SK-N-SH (cell line): ENCODE measurements at regions not wholly inside any gene's neighbourhood (a gene's known extent, or its start where the extent isn't known, plus 50 kb on each side); places are given as distances from the start of the nearest gene placed in this dataset.
A peak's percentile ranks its signal among the peaks of the same experiment; 100 is the strongest.

ENCODE experiments used
- CTCF ChIA-PET: fragments of 300-600, 350-600 bp; formaldehyde crosslinking; extraction: SDS; loops from one replicate; lab custom pipeline; 2021; lab: Yijun Ruan, JAX
- POLR2A ChIA-PET: fragments of 350-600 bp; sonication (Branson Sonifier 250); formaldehyde crosslinking; extraction: SDS; loops from one replicate; lab custom pipeline; 2020; ENCODE audit warnings: antibody characterized with exemption, inconsistent platforms; lab: Yijun Ruan, JAX
- DNase-seq: peaks from one replicate; pipeline ENCODE4 v3.0.0; 2012
- H2AFZ ChIP-seq: fragments of 200-600 bp; sonication (generic); 2 replicates; pipeline ENCODE4 v1.8.1; 2016; ENCODE audit warnings: antibody characterized with exemption, mild to moderate bottlenecking, low read depth
- H3F3A ChIP-seq: fragments of 200-600 bp; sonication (generic); replicated peaks from 2 replicates; pipeline ENCODE3; 2016; ENCODE audit warnings: antibody characterized with exemption, mild to moderate bottlenecking; ENCODE audit not compliant: insufficient read depth
- H3K27ac ChIP-seq, 2 experiments: fragments of 200-500 bp in 1 of 2; fragments of 200-600 bp in 1 of 2; sonication (Bioruptor generic) in 1 of 2; sonication (generic), shearing (Covaris generic) in 1 of 2; 2 replicates each; pipeline versions ENCODE4 v1.5.1 to v1.6.1; 2014 to 2016; ENCODE audit warnings: low read depth in 2 of 2, inconsistent platforms in 1 of 2, low read length in 1 of 2, mild to moderate bottlenecking in 1 of 2, mixed read lengths in 1 of 2
- H3K27me3 ChIP-seq: fragments of 200-600 bp; sonication (generic), shearing (Covaris generic); 2 replicates; pipeline ENCODE4 v1.6.1; 2016; ENCODE audit warnings: mixed run types; ENCODE audit not compliant: insufficient read depth
- H3K36me3 ChIP-seq, 2 experiments: fragments of 200-500 bp in 1 of 2; fragments of 200-600 bp in 1 of 2; sonication (Bioruptor generic) in 1 of 2; sonication (generic) in 1 of 2; replicated peaks in 1 of 2; 2 replicates each; pipeline versions ENCODE3 to v1.5.1; 2014 to 2016; ENCODE audit warnings: low read length in 1 of 2, mild to moderate bottlenecking in 1 of 2; ENCODE audit not compliant: insufficient read depth in 2 of 2, control insufficient read depth in 1 of 2
- H3K4me1 ChIP-seq, 2 experiments: fragments of 200-500 bp in 1 of 2; fragments of 200-600 bp in 1 of 2; sonication (Bioruptor generic) in 1 of 2; sonication (generic), shearing (Covaris generic) in 1 of 2; 2 replicates each; pipeline versions ENCODE4 v1.5.1 to v1.6.1; 2014 to 2016; ENCODE audit warnings: low read depth in 1 of 2, low read length in 1 of 2, mixed run types in 1 of 2; ENCODE audit not compliant: insufficient read depth in 2 of 2, control insufficient read depth in 1 of 2
- H3K4me2 ChIP-seq: fragments of 200-600 bp; sonication (generic), shearing (Covaris generic); 2 replicates; pipeline ENCODE4 v1.6.1; 2017; ENCODE audit warnings: mixed run types
- H3K4me3 ChIP-seq, 2 experiments: fragments of 200-500 bp in 1 of 2; fragments of 200-600 bp in 1 of 2; sonication (Bioruptor generic) in 1 of 2; sonication (generic), shearing (Covaris generic) in 1 of 2; 2 replicates each; pipeline versions ENCODE4 v1.5.1 to v1.8.1; 2014 to 2016; ENCODE audit warnings: low read depth in 2 of 2, inconsistent platforms in 1 of 2, low read length in 1 of 2, mild to moderate bottlenecking in 1 of 2, mixed read lengths in 1 of 2, moderate library complexity in 1 of 2
- H3K79me2 ChIP-seq: fragments of 200-600 bp; sonication (generic); 2 replicates; pipeline ENCODE4 v1.8.1; 2017; ENCODE audit warnings: mild to moderate bottlenecking; ENCODE audit not compliant: insufficient read depth
- H3K9ac ChIP-seq: fragments of 200-600 bp; sonication (generic); 2 replicates; pipeline ENCODE4 v1.6.1; 2017; ENCODE audit warnings: mixed run types
- H3K9me2 ChIP-seq: fragments of 200-600 bp; sonication (generic); 2 replicates; pipeline ENCODE4 v1.6.1; 2017; ENCODE audit warnings: mixed run types
- H3K9me3 ChIP-seq: fragments of 200-600 bp; sonication (generic); 2 replicates; pipeline ENCODE4 v1.6.1; 2017; ENCODE audit warnings: mixed run types, mild to moderate bottlenecking, moderate library complexity
- H4K20me1 ChIP-seq: fragments of 200-600 bp; sonication (generic); 2 replicates; pipeline ENCODE4 v1.6.1; 2017; ENCODE audit warnings: mild to moderate bottlenecking, mixed run types; ENCODE audit not compliant: insufficient read depth
- CHD2 ChIP-seq: fragments of 150-350 bp; IDR thresholded peaks from 2 replicates; pipeline ENCODE4 v1.6.1; 2018; ENCODE audit warnings: low read length; ENCODE audit not compliant: partially characterized antibody
- ELF1 ChIP-seq: IDR thresholded peaks from 2 replicates; pipeline ENCODE4 v1.4.0; 2012
- EP300 ChIP-seq, 2 experiments: IDR thresholded peaks; 2 replicates each; pipeline versions ENCODE4 v1.4.0 to v1.6.1; 2012; ENCODE audit warnings: borderline replicate concordance in 1 of 2, low read depth in 1 of 2, low read length in 1 of 2
- FOXJ3 ChIP-seq: sonication (generic); formaldehyde crosslinking; IDR thresholded peaks from 2 replicates; pipeline ENCODE4 v1.5.1; 2020; ENCODE audit warnings: mild to moderate bottlenecking, missing genetic modification reagents
- FOXM1 ChIP-seq: IDR thresholded peaks from 2 replicates; pipeline ENCODE4 v1.4.0; 2012; ENCODE audit warnings: low read depth, mild to moderate bottlenecking
- GABPA ChIP-seq: IDR thresholded peaks from 2 replicates; pipeline ENCODE4 v1.4.0; 2012; ENCODE audit warnings: low read depth, mild to moderate bottlenecking
- JUND ChIP-seq: IDR thresholded peaks from 2 replicates; pipeline ENCODE4 v1.4.0; 2012
- RAD21 ChIP-seq: IDR thresholded peaks from 2 replicates; pipeline ENCODE4 v1.6.1; 2012; ENCODE audit warnings: mild to moderate bottlenecking, low read length
- RCOR1 ChIP-seq: fragments of 150-350 bp; IDR thresholded peaks from 2 replicates; pipeline ENCODE4 v1.6.1; 2017; ENCODE audit warnings: antibody characterized with exemption, low read length
- RFX5 ChIP-seq: IDR thresholded peaks from 2 replicates; pipeline ENCODE4 v1.6.1; 2012; ENCODE audit warnings: mild to moderate bottlenecking, improper control_type of control experiment, low read length
- RXRA ChIP-seq: IDR thresholded peaks from 2 replicates; pipeline ENCODE4 v1.4.0; 2012; ENCODE audit warnings: low read depth, mild to moderate bottlenecking, borderline replicate concordance
- SMC3 ChIP-seq: IDR thresholded peaks from 2 replicates; pipeline ENCODE4 v1.6.1; 2012; ENCODE audit warnings: low read depth, low read length, improper control_type of control experiment
- TCF12 ChIP-seq: IDR thresholded peaks from 2 replicates; pipeline ENCODE4 v1.4.0; 2012
- YY1 ChIP-seq: IDR thresholded peaks from 2 replicates; pipeline ENCODE4 v1.4.0; 2012; ENCODE audit warnings: low read depth, mild to moderate bottlenecking
- TF ChIP-seq, protein P1 (sequence below): IDR thresholded peaks from 2 replicates; pipeline ENCODE4 v1.6.1; 2012; ENCODE audit warnings: mild to moderate bottlenecking, low read depth, low read length, moderate library complexity
- TF ChIP-seq, protein P2 (sequence below): fragments of 150-350 bp; IDR thresholded peaks from 2 replicates; pipeline ENCODE4 v1.6.1; 2017; ENCODE audit warnings: antibody characterized with exemption, low read length, low read depth, borderline replicate concordance
- TF ChIP-seq, protein P3 (sequence below): IDR thresholded peaks from 2 replicates; pipeline ENCODE4 v1.4.0; 2012; ENCODE audit warnings: low read depth, borderline replicate concordance

DNA sequence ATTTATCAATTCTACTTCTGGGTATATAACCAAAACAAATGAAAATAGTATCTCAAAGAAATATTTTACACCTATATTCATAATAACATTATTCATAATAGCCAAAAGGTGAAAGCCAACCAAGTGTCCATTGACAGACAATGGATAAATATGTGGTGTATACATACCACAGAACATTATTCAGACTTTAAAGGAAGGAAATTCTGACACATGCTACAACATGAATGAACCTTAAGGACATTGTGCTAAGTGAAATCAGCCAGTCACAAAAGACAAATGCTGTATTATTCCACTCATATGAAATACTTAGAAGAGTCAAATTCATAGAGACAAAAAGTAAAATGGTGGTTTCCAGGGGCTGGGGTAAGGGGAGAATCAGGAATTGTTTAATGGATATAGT lies 370.5 kb upstream of the CHAC2 start (continued):
- no peak for TF ChIP-seq EP300 (IDR thresholded peaks at IDR 0.05; ENCODE audit: borderline replicate concordance in 1 of 2, low read depth in 1 of 2, low read length in 1 of 2)
- no peak for TF ChIP-seq ELF1
- no peak for TF ChIP-seq SMC3
- TF ChIP-seq RFX5, result no peak
- no peak for TF ChIP-seq YY1

DNA sequence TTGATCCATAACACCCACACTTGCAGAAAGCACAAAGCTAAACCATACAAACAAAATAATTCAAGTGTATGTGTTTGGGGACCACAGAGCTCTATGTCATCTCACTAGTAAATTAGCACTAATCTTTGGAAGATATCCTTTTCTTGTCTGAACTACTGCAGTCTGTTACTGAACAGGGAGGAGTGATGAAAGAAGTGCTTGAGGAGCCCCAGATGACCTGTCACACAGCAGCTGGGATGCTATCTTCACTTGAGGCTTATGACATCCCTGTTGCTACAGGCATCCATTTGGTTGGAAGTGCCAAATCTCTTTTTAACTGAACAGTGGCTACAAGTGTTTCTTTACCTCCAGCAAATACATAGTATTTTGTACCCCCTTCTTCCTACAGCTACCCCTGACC lies 386.3 kb upstream of the CHAC2 start:
- TF ChIP-seq RAD21 (no peak), CHD2 (no peak), GABPA (no peak), JUND (no peak), ELF1 (no peak), EP300 (IDR thresholded peaks at IDR 0.05; ENCODE audit: borderline replicate concordance in 1 of 2, low read depth in 1 of 2, low read length in 1 of 2) (no peak), RXRA (no peak), TCF12 (no peak), FOXM1 (no peak)
- TF ChIP-seq, protein P1, sequence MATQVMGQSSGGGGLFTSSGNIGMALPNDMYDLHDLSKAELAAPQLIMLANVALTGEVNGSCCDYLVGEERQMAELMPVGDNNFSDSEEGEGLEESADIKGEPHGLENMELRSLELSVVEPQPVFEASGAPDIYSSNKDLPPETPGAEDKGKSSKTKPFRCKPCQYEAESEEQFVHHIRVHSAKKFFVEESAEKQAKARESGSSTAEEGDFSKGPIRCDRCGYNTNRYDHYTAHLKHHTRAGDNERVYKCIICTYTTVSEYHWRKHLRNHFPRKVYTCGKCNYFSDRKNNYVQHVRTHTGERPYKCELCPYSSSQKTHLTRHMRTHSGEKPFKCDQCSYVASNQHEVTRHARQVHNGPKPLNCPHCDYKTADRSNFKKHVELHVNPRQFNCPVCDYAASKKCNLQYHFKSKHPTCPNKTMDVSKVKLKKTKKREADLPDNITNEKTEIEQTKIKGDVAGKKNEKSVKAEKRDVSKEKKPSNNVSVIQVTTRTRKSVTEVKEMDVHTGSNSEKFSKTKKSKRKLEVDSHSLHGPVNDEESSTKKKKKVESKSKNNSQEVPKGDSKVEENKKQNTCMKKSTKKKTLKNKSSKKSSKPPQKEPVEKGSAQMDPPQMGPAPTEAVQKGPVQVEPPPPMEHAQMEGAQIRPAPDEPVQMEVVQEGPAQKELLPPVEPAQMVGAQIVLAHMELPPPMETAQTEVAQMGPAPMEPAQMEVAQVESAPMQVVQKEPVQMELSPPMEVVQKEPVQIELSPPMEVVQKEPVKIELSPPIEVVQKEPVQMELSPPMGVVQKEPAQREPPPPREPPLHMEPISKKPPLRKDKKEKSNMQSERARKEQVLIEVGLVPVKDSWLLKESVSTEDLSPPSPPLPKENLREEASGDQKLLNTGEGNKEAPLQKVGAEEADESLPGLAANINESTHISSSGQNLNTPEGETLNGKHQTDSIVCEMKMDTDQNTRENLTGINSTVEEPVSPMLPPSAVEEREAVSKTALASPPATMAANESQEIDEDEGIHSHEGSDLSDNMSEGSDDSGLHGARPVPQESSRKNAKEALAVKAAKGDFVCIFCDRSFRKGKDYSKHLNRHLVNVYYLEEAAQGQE, result no peak
- Histone ChIP-seq H3K9me3 (no peaks in the 10 kb centered on the region), H3K4me3 (no peak overlapping the region), H3K27me3 (no peaks in the 10 kb centered on the region), H3K9me2 (no peaks in the 10 kb centered on the region), H3K27ac (no peak overlapping the region), H3K36me3 (no peaks in the 10 kb centered on the region), H3F3A (no peaks in the 10 kb centered on the region), H2AFZ (no peak overlapping the region), H4K20me1 (no peaks in the 10 kb centered on the region), H3K4me2 (no peak overlapping the region), H3K79me2 (no peaks in the 10 kb centered on the region), H3K4me1 (no peaks in the 10 kb centered on the region), H3K9ac (no peak overlapping the region)
- POLR2A ChIA-PET, result no interaction called here
- no peak for DNase-seq
- CTCF ChIA-PET, result no interaction called here

DNA sequence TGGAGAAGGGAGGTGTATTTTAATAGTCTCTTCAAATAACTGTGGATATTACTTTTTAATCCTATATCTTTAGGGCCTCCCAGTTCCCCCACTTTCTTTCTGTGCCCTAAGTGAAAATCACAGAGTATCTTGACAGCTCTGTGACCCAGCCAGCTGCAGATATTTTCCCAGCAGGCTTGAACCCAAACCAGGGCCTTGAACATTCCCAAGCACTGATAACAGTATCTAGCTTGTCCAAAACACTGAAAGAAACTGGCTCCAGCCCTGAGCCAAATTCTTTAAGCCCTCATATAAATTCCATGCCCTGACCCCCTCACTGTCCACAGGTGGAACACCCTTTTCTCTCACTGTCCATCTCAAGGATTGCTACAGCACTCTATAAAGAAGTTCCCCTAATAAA lies 388.1 kb upstream of the CHAC2 start:
- POLR2A ChIA-PET, result no interaction called here
- CTCF ChIA-PET, result no interaction called here

More for the DNA sequence above, 388.1 kb upstream of the CHAC2 start:
- Histone ChIP-seq H3K9me3 (no peaks in the 10 kb centered on the region), H3K27ac (no peak overlapping the region), H2AFZ (0 out of 2 replicates have a peak overlapping the region, but pooled peaks have one; percentile 41), H3K9me2 (no peaks in the 10 kb centered on the region), H3F3A (no peaks in the 10 kb centered on the region), H3K36me3 (no peaks in the 10 kb centered on the region), H3K4me2 (no peak overlapping the region), H3K9ac (no peak overlapping the region), H4K20me1 (no peaks in the 10 kb centered on the region), H3K27me3 (no peaks in the 10 kb centered on the region), H3K4me1 (no peaks in the 10 kb centered on the region), H3K79me2 (no peaks in the 10 kb centered on the region), H3K4me3 (no peak overlapping the region)
- no peak for DNase-seq
- TF ChIP-seq RCOR1, result no peak
- TF ChIP-seq, protein P2, sequence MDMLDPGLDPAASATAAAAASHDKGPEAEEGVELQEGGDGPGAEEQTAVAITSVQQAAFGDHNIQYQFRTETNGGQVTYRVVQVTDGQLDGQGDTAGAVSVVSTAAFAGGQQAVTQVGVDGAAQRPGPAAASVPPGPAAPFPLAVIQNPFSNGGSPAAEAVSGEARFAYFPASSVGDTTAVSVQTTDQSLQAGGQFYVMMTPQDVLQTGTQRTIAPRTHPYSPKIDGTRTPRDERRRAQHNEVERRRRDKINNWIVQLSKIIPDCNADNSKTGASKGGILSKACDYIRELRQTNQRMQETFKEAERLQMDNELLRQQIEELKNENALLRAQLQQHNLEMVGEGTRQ, result no peak
- no peak for TF ChIP-seq FOXJ3 (CRISPR knock-in tag)
- no peak for TF ChIP-seq CHD2
- TF ChIP-seq, protein P3, sequence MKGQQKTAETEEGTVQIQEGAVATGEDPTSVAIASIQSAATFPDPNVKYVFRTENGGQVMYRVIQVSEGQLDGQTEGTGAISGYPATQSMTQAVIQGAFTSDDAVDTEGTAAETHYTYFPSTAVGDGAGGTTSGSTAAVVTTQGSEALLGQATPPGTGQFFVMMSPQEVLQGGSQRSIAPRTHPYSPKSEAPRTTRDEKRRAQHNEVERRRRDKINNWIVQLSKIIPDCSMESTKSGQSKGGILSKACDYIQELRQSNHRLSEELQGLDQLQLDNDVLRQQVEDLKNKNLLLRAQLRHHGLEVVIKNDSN, result no peak
